HG02981 (cell line): ENCODE measurements at regions not wholly inside any gene's neighbourhood (a gene's known extent, or its start where the extent isn't known, plus 50 kb on each side); places are given as distances from the start of the nearest gene placed in this dataset.

Experiments used
- ATAC-seq: cut with Tn5 transposase; IDR thresholded peaks from one replicate; pipeline ENCODE4 v1.9.1; 2021; ENCODE audit warnings: mild to moderate bottlenecking, moderate library complexity; ENCODE audit not compliant: unreplicated experiment

GRCh38 chr18:29060349-29060748 lies 883.4 kb upstream of the CDH2 start:
- no peak for ATAC-seq

GRCh38 chr18:29057703-29058102 lies 880.8 kb upstream of the CDH2 start:
- no peak for ATAC-seq

GRCh38 chr18:29056800-29057199 lies 879.9 kb upstream of the CDH2 start:
- ATAC-seq: no peak

DNA sequence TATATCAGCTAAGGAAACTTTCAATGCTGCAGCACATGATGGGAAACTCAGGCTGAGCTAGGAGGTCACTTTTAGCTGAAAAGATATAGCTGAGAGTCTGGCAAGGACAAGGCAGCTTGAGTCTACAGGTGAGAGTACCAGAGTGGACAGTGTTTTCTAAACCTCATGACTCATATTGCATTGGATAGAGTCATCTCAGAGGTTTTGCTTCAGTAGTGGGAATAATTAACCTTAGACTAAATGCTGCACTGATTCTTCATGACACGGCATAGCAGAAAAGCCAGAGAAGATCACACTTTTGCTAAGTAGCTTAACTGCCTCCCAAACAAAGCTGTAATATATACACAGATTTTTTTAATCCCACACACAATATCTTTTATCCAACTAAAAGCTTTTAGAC lies 865.0 kb upstream of the CDH2 start:
- no peak for ATAC-seq

- no peak for ATAC-seq
Observed at GRCh38 chr18:29034113-29034856, 857.4 kb upstream of the CDH2 start.

GRCh38 chr18:29028560-29028959 lies 851.6 kb upstream of the CDH2 start:
- no peak for ATAC-seq

- ATAC-seq: no peak
Observed at GRCh38 chr18:29018976-29019375, 842.0 kb upstream of the CDH2 start.

GRCh38 chr18:29012883-29013465 lies 836.0 kb upstream of the CDH2 start:
- no peak for ATAC-seq

DNA sequence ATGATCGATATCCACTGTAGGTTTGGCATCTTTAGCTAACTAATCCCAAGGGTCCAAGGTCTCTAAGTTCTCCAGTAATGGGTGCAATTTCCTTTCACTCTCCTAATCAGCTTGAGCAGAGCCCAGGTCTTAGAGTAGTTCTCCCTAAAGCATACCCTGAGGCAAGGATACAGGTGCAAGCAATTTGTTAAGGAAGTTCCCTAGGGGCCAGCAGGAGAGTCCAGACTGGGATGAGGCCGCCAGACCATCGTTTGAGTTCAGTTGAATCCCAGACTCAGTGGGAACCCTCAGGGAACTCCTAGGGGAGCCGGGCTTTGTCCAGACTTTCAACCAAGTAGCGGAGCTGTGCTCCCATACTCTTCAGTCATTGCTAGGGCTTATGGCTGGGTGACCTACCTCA lies 835.4 kb upstream of the CDH2 start:
- no peak for ATAC-seq

DNA sequence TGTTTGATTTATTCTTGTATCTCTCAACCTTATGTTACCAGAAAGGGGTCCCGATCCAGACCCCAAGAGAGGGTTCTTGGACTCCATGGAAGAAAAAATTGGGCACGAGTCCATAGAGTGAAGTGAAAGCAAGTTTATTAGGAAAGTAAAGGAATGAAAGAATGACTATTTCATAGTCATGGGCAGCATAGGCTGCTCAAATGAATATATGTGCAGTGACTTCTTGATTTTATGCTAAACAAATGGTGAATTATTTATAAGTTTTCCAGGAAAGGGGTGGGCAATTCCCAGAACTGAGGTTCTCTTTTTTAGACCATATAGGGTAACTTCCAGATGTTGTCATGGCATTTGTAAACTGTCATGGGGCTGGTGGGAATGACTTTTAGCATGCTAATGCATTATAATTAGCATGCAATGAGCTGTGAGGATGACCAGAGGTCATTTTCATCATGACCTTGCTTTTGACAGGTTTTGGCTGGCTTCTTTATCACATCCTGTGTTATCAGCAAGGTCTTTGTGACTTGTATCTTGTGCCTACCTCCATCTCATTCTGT lies 832.4 kb upstream of the CDH2 start:
- ATAC-seq: no peak

DNA sequence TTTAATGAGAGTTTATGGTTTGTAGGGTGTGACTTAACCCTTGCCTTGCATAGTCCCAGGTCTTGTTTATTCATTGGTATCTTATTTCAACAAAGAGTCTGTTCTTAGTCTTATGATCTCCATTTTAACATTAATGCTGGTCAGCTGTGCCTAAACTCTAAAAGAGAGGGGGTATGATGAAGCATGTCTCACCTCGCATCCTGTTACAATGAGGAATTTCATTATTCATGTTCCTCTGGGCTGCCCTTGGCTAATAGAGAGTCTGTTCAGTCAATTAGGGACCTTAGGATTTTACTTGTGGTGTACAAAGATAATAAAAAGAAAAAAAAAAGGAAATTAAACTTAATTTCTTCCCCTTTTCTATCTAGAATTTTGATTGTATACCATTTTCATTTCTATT lies 831.9 kb upstream of the CDH2 start:
- no peak for ATAC-seq

DNA sequence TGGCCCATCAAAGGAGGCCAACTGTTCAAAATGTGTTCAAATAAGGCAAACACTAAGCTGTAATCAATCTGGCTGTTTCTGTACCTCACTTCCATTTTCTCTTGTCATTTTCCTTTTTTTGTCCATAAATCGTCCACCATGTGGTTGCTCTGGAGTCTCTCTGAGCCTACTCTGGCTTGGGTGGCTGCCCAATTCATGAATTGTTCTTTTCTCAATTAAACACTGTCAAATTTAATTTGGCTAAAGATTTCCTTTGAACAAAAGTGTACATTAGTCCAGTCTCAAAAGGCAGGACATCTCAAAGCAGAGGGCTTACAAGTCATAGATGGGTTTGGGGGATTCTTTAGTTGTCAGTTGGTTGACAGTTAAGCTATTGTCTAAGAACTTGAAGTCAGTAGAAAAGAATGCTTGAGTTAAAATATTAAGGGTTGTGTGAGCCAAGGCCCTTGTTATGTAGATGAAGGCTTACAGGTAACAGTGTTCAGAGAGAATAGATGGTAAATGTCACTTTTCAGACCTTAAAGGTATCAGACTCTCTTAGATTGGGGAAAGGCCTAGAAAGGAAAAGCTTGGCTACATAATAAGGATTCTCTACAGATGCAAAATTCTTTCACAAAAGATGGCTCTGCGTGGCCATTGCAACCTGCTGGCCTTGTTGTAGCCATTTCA lies 831.2 kb upstream of the CDH2 start:
- no peak for ATAC-seq

- ATAC-seq: no peak
Observed at GRCh38 chr18:29004921-29005320, 828.0 kb upstream of the CDH2 start.

- ATAC-seq: no peak
Observed at GRCh38 chr18:29003194-29003593, 826.3 kb upstream of the CDH2 start.

- no peak for ATAC-seq
Observed at GRCh38 chr18:29002747-29003146, 825.8 kb upstream of the CDH2 start.

DNA sequence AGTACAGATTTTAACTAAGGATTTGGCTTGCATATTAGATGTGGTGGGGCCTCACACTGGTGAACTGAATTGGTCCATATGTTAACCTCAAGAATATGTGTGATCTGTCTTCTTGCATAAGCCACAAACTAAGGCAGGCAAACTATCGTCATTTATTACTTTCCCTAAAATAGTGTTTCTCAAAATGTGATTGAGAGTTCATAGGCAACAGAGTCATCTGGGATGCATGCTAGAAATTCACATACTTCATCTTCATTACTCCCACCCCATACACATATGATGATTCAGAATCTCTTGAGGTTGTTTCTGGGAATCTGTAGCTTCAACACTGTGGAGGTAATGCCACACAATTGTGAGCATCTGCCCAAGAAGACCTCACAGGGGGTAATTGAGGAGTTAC lies 822.8 kb upstream of the CDH2 start:
- no peak for ATAC-seq

GRCh38 chr18:28995319-28995718 lies 818.4 kb upstream of the CDH2 start:
- ATAC-seq: no peak

DNA sequence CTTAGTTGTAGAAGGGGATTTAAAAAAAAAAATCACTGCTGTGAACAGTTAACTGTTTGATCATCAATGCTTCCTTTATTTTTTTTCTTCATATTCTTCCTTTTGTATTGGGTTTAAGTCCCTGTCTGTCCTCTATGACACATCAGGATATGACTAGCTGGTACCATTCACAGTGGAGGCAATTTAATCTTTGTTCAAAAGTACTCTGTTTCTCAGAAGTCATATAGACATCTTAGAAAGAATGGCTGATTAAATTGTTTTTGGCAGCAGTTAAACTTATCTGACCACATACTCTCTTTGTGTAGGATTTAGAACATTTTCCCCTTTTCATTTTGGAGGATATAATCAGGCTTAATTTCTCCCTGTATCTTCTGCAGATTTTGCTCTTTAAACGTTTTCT lies 807.8 kb upstream of the CDH2 start:
- no peak for ATAC-seq

DNA sequence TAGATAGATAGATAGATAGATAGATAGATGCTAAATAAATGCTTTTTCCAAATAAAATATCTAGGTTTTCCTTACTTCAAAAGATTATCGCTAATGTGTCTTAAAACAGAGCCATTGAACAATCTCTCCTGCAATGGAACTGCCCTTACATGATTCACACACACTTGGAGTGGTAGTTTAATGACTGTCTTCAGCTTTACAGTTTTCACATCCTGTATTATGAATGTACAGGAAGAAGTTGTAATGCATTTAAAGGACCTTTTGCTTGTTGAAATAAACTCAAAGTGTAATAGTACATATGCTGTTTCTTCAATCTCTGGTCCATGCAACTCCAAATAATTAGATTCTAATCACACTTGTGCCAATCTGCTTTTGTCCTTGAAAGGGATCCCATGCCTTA lies 797.6 kb upstream of the CDH2 start:
- no peak for ATAC-seq

- no peak for ATAC-seq
Observed at GRCh38 chr18:28973324-28973723, 796.4 kb upstream of the CDH2 start.

DNA sequence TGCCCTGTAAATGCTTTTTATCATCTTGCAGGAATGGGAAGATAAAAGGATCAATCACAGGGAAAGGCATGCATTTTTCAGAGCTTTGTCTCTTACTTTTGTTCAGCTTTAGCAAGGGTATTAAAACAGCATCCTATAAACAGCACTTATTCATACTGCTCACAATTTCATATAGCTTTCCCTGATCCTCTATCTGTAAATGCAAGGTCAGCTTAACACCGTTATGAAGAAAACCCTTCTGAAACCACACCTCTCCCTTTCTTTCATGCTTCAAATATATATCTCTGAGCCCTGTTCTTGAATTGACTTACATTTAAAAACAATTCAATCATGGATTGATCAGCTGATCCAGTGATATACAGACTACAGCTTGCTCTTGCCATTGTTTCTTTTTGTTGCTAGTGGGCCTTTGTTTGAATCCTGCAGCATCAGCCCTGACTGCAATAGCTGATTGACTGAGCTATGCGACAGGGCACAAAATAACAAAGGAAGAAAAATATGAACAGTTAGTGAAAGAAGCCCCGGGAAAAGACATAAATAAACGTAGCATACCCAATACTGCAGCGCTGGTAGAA lies 795.5 kb upstream of the CDH2 start:
- no peak for ATAC-seq

DNA sequence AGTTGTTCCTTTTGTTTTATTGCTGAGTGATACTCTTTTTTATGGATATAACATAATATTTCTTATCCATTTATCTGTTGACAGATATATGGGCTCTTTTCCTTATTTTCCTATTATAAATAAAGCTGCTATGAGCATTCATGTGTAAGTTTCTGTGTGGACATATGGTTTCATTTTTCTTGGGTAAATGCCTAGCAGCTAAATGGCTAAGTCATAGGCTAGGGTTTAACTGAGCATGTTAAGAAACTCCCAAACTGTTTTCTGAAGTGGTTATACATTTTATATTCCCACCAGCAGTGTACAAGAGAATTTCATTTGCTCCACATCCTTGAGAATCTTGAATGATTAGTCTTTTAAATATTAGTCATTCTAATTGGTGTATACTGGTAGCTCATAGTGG lies 786.6 kb upstream of the CDH2 start:
- no peak for ATAC-seq
